Astrocyte of the spinal cord (primary cell): ENCODE measurements at regions not wholly inside any gene's neighbourhood (a gene's known extent, or its start where the extent isn't known, plus 50 kb on each side); places are given as distances from the start of the nearest gene placed in this dataset.

ENCODE experiments used
- DNase-seq: peaks from one replicate; pipeline ENCODE4 v3.0.0; 2011; ENCODE audit warnings: low read depth, low spot score
- H3K4me3 ChIP-seq: 2 replicates; pipeline ENCODE4 v1.5.1; 2011; ENCODE audit warnings: low read depth, mild to moderate bottlenecking, low read length, moderate library complexity
- CTCF ChIP-seq: IDR thresholded peaks from 2 replicates; pipeline ENCODE4 v1.5.1; 2012; ENCODE audit warnings: low read depth, mild to moderate bottlenecking, low read length, inconsistent platforms
- in situ Hi-C: cut with HindIII; loops from 2 replicates; pipeline ENCODE4 v1.10.0; 2017; ENCODE audit warnings: low sequenced_read_pairs

GRCh38 chr1:166261511-166261910 is 94.7 kb upstream of the FAM78B start:
- DNase-seq = no peak
- in situ Hi-C loops = no loop called here
- TF ChIP-seq CTCF = no peak
- H3K4me3 ChIP-seq = no peak overlapping the region

DNA sequence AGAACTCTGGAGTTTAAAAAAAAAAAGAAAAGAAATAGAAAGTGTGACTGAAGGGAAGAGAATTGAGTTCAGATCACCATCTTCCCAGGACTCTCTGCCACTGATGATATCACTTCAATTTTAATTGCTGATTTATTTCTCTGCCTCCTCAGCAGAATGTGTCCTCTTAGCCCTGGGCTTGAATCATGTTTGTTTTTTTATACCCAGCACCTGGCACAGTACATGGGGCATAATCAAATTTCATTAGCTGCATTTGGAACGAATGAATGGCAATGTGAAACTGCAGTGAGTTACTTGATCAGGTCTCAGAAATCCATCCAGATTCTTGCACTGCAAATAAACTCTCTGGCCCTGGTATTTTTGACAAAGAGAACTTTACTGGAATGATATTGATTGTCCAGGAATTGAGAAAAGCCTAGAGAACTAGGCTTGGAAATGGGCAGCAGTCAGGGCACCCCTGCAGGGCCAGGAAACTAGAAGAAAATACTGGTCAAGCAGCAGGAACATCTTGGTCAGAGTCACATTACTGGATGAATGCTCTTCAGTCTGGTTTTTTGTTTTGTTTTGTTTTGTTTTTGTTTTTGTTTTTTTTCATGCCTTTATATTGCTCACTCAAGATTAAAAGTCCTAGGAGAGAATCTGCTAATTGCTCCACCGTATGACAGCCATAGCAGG is 103.8 kb upstream of the FAM78B start:
- DNase-seq = no peak
- H3K4me3 ChIP-seq = no peak overlapping the region
- in situ Hi-C loops = no loop called here
- TF ChIP-seq CTCF = no peak

GRCh38 chr1:166271151-166271538 is 104.3 kb upstream of the FAM78B start:
- TF ChIP-seq CTCF = no peak
- no peak for DNase-seq
- in situ Hi-C loops = no loop called here
- no peak overlapping the region for H3K4me3 ChIP-seq

- no peak overlapping the region for H3K4me3 ChIP-seq
- in situ Hi-C loops = no loop called here
- DNase-seq = no peak
- TF ChIP-seq CTCF = no peak
Measured at GRCh38 chr1:166272155-166272554, 105.4 kb upstream of the FAM78B start.

DNA sequence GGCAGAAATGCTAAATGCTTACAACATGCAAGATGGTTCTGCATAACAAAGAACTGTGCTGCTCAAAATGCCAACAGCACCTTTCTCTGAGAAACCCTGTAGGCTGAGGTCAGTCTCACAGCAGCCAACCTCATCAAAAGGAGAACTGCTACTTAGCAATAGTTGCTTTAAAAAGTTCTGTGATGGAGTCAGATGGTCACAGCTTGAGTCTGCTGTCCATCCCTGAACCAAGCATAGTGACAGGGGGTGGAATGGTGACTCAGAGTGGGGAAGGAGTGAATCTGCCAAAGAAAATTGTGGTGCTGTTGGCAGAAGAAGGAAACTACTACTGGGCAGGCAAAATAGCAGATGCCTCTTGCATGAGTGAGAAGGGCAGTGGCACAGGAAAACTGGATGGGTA is 106.0 kb upstream of the FAM78B start:
- TF ChIP-seq CTCF = no peak
- no peak for DNase-seq
- no peak overlapping the region for H3K4me3 ChIP-seq
- in situ Hi-C loops = no loop called here

DNA sequence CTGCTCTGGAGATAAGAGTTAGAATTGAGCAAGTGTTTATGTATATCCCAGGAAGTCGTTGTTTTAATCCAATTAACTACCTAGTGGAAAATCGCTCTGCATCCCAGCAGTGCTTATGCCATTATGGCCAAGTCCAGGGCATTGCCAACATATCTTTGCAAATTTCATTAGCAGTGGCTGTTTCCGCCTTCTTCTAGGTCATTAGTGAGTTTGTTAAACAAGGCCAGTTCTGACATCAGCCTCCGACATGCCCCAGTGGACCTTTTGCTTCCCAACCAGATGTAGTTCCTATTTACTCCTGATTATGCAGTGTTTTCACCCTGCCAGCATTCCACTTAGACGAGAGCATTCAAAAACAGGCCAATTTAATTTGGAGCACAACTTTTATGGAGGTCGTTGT is 106.8 kb upstream of the FAM78B start:
- TF ChIP-seq CTCF = no peak
- H3K4me3 ChIP-seq = no peak overlapping the region
- in situ Hi-C loops = no loop called here
- DNase-seq = no peak
